ENCODE measurements at regions not wholly inside any gene's neighbourhood (a gene's known extent, or its start where the extent isn't known, plus 50 kb on each side); places are given as distances from the start of the nearest gene placed in this dataset.

DNA sequence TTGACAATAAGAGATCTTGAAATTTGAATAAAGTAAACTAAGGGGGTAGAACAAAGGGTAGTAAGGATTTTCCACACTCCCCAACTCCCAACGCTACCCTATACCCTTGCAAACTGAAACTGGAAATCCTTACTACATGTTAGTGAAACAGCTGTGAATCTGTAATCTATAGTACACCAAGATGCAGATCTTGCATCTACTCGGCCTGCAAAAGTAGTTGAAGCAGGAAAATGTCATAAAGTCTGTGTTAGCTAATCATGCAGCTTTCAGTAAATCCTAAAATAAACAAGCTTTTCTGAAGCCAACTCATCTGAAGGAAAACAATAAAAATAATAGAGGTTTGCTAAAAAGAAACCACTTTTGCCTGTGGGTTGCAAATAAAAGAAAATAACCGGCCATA, 1242.0 kb upstream of the ACO1 start:
- H3K9ac ChIP-seq (ENCODE audit: low read length) = no peak overlapping the region
- H3K27ac ChIP-seq (ENCODE audit: low read length) = no peak overlapping the region
- H4K20me1 ChIP-seq (ENCODE audit: insufficient read depth, low read length) = no peaks in the 10 kb centered on the region
- H3K4me1 ChIP-seq (ENCODE audit: low read length) = peaks cover 17% of the 10 kb centered on the region
- H3K27me3 ChIP-seq (ENCODE audit: low read depth, low read length) = no peaks in the 10 kb centered on the region
- no peak overlapping the region for H3K4me2 ChIP-seq (ENCODE audit: low read length)
- H3K36me3 ChIP-seq (replicated peaks; ENCODE audit: low read depth, low read length) = no peaks in the 10 kb centered on the region
- H3K4me3 ChIP-seq (ENCODE audit: low read length) = no peak overlapping the region
- no peaks in the 10 kb centered on the region for H3K9me3 ChIP-seq (ENCODE audit: insufficient read depth, low read length)
- no peaks in the 10 kb centered on the region for H3K79me2 ChIP-seq (ENCODE audit: low read length)
- TF ChIP-seq EZH2phosphoT487 (IDR thresholded peaks at IDR 0.05; ENCODE audit: low read depth) = no peak
- TF ChIP-seq, protein P1, sequence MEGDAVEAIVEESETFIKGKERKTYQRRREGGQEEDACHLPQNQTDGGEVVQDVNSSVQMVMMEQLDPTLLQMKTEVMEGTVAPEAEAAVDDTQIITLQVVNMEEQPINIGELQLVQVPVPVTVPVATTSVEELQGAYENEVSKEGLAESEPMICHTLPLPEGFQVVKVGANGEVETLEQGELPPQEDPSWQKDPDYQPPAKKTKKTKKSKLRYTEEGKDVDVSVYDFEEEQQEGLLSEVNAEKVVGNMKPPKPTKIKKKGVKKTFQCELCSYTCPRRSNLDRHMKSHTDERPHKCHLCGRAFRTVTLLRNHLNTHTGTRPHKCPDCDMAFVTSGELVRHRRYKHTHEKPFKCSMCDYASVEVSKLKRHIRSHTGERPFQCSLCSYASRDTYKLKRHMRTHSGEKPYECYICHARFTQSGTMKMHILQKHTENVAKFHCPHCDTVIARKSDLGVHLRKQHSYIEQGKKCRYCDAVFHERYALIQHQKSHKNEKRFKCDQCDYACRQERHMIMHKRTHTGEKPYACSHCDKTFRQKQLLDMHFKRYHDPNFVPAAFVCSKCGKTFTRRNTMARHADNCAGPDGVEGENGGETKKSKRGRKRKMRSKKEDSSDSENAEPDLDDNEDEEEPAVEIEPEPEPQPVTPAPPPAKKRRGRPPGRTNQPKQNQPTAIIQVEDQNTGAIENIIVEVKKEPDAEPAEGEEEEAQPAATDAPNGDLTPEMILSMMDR (IDR thresholded peaks at IDR 0.05; ENCODE audit: low read depth, low read length) = no peak
- no peak overlapping the region for H2AFZ ChIP-seq (ENCODE audit: low read depth, low read length)

DNA sequence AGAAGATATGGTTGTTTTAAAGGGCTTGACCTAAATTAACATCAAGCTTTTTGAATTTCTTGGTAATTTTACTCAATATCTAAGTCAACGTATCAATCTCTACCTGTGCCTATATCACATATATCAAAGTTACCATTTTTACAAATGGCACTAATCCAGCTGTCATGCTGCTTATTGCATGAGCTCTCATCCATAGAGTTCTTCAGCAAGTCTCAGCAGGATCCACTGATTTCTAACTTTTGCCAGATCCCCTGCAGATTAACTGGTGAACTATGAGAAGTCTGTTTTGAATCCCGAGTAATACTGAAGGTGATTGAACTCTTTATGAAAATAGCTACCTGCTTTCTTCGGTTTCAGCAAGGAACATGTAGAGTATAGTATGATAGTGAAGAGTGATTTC, 1239.8 kb upstream of the ACO1 start:
- H3K27ac ChIP-seq (ENCODE audit: low read length) = no peak overlapping the region
- H4K20me1 ChIP-seq (ENCODE audit: insufficient read depth, low read length) = no peaks in the 10 kb centered on the region
- H3K27me3 ChIP-seq (ENCODE audit: low read depth, low read length) = no peaks in the 10 kb centered on the region
- peaks cover 18% of the 10 kb centered on the region for H3K4me1 ChIP-seq (ENCODE audit: low read length)
- H2AFZ ChIP-seq (ENCODE audit: low read depth, low read length) = no peak overlapping the region
- H3K36me3 ChIP-seq (replicated peaks; ENCODE audit: low read depth, low read length) = no peaks in the 10 kb centered on the region
- no peak for TF ChIP-seq EZH2phosphoT487 (IDR thresholded peaks at IDR 0.05; ENCODE audit: low read depth)
- TF ChIP-seq, protein P1 (IDR thresholded peaks at IDR 0.05; ENCODE audit: low read depth, low read length) = no peak
- no peak overlapping the region for H3K4me3 ChIP-seq (ENCODE audit: low read length)
- H3K4me2 ChIP-seq (ENCODE audit: low read length) = no peak overlapping the region
- H3K9me3 ChIP-seq (ENCODE audit: insufficient read depth, low read length) = no peaks in the 10 kb centered on the region
- H3K79me2 ChIP-seq (ENCODE audit: low read length) = no peaks in the 10 kb centered on the region
- no peak overlapping the region for H3K9ac ChIP-seq (ENCODE audit: low read length)

GRCh38 chr9:31146485-31147166, 1237.8 kb upstream of the ACO1 start:
- Histone ChIP-seq H3K79me2 (ENCODE audit: low read length) (no peaks in the 10 kb centered on the region), H2AFZ (ENCODE audit: low read depth, low read length) (no peak overlapping the region), H3K4me3 (ENCODE audit: low read length) (peak overlapping the region; percentile 40), H3K4me2 (ENCODE audit: low read length) (peak overlapping the region; percentile 63), H3K27ac (ENCODE audit: low read length) (peak overlapping the region; percentile 60), H3K9me3 (ENCODE audit: insufficient read depth, low read length) (no peaks in the 10 kb centered on the region), H3K9ac (ENCODE audit: low read length) (no peak overlapping the region; the same call in 1 of the 2 replicates), H3K36me3 (replicated peaks; ENCODE audit: low read depth, low read length) (no peaks in the 10 kb centered on the region), H3K27me3 (ENCODE audit: low read depth, low read length) (no peaks in the 10 kb centered on the region), H4K20me1 (ENCODE audit: insufficient read depth, low read length) (no peaks in the 10 kb centered on the region), H3K4me1 (ENCODE audit: low read length) (peaks cover 18% of the 10 kb centered on the region)
- TF ChIP-seq EZH2phosphoT487 (IDR thresholded peaks at IDR 0.05; ENCODE audit: low read depth) = no peak
- TF ChIP-seq, protein P1 (IDR thresholded peaks at IDR 0.05; ENCODE audit: low read depth, low read length) = no peak

GRCh38 chr9:31153250-31153840, 1231.1 kb upstream of the ACO1 start:
- H3K4me3 ChIP-seq (ENCODE audit: low read length) = no peak overlapping the region
- H3K79me2 ChIP-seq (ENCODE audit: low read length) = no peaks in the 10 kb centered on the region
- H4K20me1 ChIP-seq (ENCODE audit: insufficient read depth, low read length) = no peaks in the 10 kb centered on the region
- H3K9ac ChIP-seq (ENCODE audit: low read length) = no peak overlapping the region
- H2AFZ ChIP-seq (ENCODE audit: low read depth, low read length) = no peak overlapping the region
- TF ChIP-seq, protein P1 (IDR thresholded peaks at IDR 0.05; ENCODE audit: low read depth, low read length) = no peak
- no peak for TF ChIP-seq EZH2phosphoT487 (IDR thresholded peaks at IDR 0.05; ENCODE audit: low read depth)
- peaks cover 9% of the 10 kb centered on the region for H3K4me1 ChIP-seq (ENCODE audit: low read length)
- H3K4me2 ChIP-seq (ENCODE audit: low read length) = peak overlapping the region; percentile 18
- no peaks in the 10 kb centered on the region for H3K36me3 ChIP-seq (replicated peaks; ENCODE audit: low read depth, low read length)
- no peaks in the 10 kb centered on the region for H3K9me3 ChIP-seq (ENCODE audit: insufficient read depth, low read length)
- no peak overlapping the region for H3K27ac ChIP-seq (ENCODE audit: low read length)
- H3K27me3 ChIP-seq (ENCODE audit: low read depth, low read length) = no peaks in the 10 kb centered on the region
